SIG-M5 (cell line): ENCODE measurements at regions not wholly inside any gene's neighbourhood (a gene's known extent, or its start where the extent isn't known, plus 50 kb on each side); places are given as distances from the start of the nearest gene placed in this dataset.

Experiments used
- DNase-seq: peaks from one replicate; lab custom pipeline; 2025; lab: John Stamatoyannopoulos, UW

GRCh38 chr2:118278046-118278445 is 189.8 kb downstream of the INSIG2 start:
- no peak for DNase-seq

GRCh38 chr2:118274841-118275510 is 186.7 kb downstream of the INSIG2 start:
- no peak for DNase-seq

GRCh38 chr2:118272391-118272790 is 184.1 kb downstream of the INSIG2 start:
- no peak for DNase-seq

GRCh38 chr2:118269408-118270051 is 181.3 kb downstream of the INSIG2 start:
- DNase-seq: no peak

- DNase-seq: no peak
Observed at GRCh38 chr2:118268268-118268667, 180.0 kb downstream of the INSIG2 start.

- no peak for DNase-seq
Observed at GRCh38 chr2:118265873-118266455, 177.7 kb downstream of the INSIG2 start.

- no peak for DNase-seq
Observed at GRCh38 chr2:118264232-118264990, 176.1 kb downstream of the INSIG2 start.

- DNase-seq: no peak
Observed at GRCh38 chr2:118257696-118258095, 169.4 kb downstream of the INSIG2 start.

GRCh38 chr2:118255771-118256372 is 167.6 kb downstream of the INSIG2 start:
- DNase-seq: no peak

GRCh38 chr2:118255301-118255700 is 167.0 kb downstream of the INSIG2 start:
- DNase-seq: no peak

- DNase-seq: no peak
Observed at GRCh38 chr2:118254116-118254515, 165.8 kb downstream of the INSIG2 start.

- no peak for DNase-seq
Observed at GRCh38 chr2:118251427-118251826, 163.2 kb downstream of the INSIG2 start.

GRCh38 chr2:118250463-118250862 is 162.2 kb downstream of the INSIG2 start:
- DNase-seq: no peak

- DNase-seq: no peak
Observed at GRCh38 chr2:118250001-118250400, 161.7 kb downstream of the INSIG2 start.

GRCh38 chr2:118249531-118249930 is 161.3 kb downstream of the INSIG2 start:
- DNase-seq: no peak

GRCh38 chr2:118246726-118247125 is 158.5 kb downstream of the INSIG2 start:
- no peak for DNase-seq

- no peak for DNase-seq
Observed at GRCh38 chr2:118246079-118246478, 157.8 kb downstream of the INSIG2 start.

- DNase-seq: no peak
Observed at GRCh38 chr2:118244686-118245085, 156.4 kb downstream of the INSIG2 start.

- no peak for DNase-seq
Observed at GRCh38 chr2:118243031-118243430, 154.8 kb downstream of the INSIG2 start.

- no peak for DNase-seq
Observed at GRCh38 chr2:118242216-118242615, 153.9 kb downstream of the INSIG2 start.

GRCh38 chr2:118241128-118241527 is 152.9 kb downstream of the INSIG2 start:
- no peak for DNase-seq

- no peak for DNase-seq
Observed at GRCh38 chr2:118240276-118240675, 152.0 kb downstream of the INSIG2 start.
